Kidney epithelial cell (primary cell): ENCODE measurements at regions not wholly inside any gene's neighbourhood (a gene's known extent, or its start where the extent isn't known, plus 50 kb on each side); places are given as distances from the start of the nearest gene placed in this dataset.

ENCODE experiments used
- DNase-seq: peaks from one replicate; pipeline ENCODE4 v3.0.0-alpha.2; 2010; ENCODE audit warnings: low read depth
- H3K27me3 ChIP-seq: 2 replicates; pipeline ENCODE4 v1.6.0; 2011; ENCODE audit warnings: low read length; ENCODE audit not compliant: control insufficient read depth, insufficient read depth
- H3K36me3 ChIP-seq: 2 replicates; pipeline ENCODE4 v1.5.1; 2011; ENCODE audit warnings: low read length; ENCODE audit not compliant: control insufficient read depth, insufficient read depth
- H3K4me3 ChIP-seq: 2 replicates; pipeline ENCODE4 v1.5.1; 2011; ENCODE audit warnings: low read depth, mild to moderate bottlenecking, control low read depth, low read length
- CTCF ChIP-seq: IDR thresholded peaks from 2 replicates; pipeline ENCODE4 v1.5.1; 2011; ENCODE audit warnings: mild to moderate bottlenecking, moderate library complexity, low read length, control low read depth, inconsistent platforms; ENCODE audit not compliant: insufficient read depth, poor library complexity, severe bottlenecking

DNA sequence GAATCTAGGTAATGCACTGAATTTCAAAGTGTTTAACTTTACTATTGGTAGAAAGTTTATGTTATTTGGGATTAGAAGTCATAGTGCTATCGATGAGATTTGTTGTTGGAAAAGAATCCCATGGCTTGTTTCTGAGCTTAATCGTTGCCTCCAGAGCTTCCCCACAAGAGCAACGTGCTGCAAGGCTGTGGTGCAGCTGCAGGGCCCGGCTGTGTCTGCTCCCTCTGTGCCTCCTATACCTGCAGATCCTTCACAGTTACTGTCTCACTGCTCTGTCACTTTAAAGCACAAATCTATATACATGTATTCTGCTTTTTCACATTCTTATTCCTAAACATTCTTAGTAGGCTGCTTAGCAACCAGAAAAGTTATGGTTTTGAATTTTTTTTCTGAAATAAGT lies 826.6 kb upstream of the COBL start:
- Histone ChIP-seq H3K36me3 (no peaks in the 10 kb centered on the region), H3K27me3 (no peaks in the 10 kb centered on the region), H3K4me3 (no peak overlapping the region)
- no peak for TF ChIP-seq CTCF
- no peak for DNase-seq

- no peaks in the 10 kb centered on the region for H3K36me3 ChIP-seq
- H3K4me3 ChIP-seq, result no peak overlapping the region
- no peak for TF ChIP-seq CTCF
- H3K27me3 ChIP-seq, result no peaks in the 10 kb centered on the region
- no peak for DNase-seq
Observed at GRCh38 chr7:52140851-52141250, 824.2 kb upstream of the COBL start.

GRCh38 chr7:52135403-52135802 lies 818.8 kb upstream of the COBL start:
- no peaks in the 10 kb centered on the region for H3K27me3 ChIP-seq
- no peak for DNase-seq
- TF ChIP-seq CTCF, result no peak
- H3K36me3 ChIP-seq, result no peaks in the 10 kb centered on the region
- no peak overlapping the region for H3K4me3 ChIP-seq

DNA sequence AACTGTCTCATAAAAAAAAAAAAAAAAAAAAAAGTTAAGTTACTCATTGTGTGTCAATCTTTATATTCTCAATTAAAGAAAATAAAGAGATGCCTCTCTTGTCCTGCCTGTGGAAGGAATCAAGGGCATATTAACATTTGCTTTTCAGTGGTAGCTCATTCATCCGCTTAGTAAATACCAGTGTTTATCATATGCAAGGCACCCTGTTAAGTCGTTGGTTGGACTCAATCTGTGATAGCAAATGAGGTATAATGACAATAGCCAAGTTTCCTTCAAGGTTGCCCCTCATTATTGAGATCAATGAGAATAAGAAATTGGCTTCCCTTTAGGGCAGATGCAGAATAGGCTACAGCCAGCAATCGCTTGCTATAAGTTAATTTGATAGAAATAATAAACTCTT lies 812.7 kb upstream of the COBL start:
- no peaks in the 10 kb centered on the region for H3K36me3 ChIP-seq
- H3K4me3 ChIP-seq, result no peak overlapping the region
- no peaks in the 10 kb centered on the region for H3K27me3 ChIP-seq
- DNase-seq, result no peak
- no peak for TF ChIP-seq CTCF

GRCh38 chr7:52120912-52121311 lies 804.3 kb upstream of the COBL start:
- no peak for DNase-seq
- Histone ChIP-seq H3K36me3 (no peaks in the 10 kb centered on the region), H3K4me3 (no peak overlapping the region), H3K27me3 (no peaks in the 10 kb centered on the region)
- TF ChIP-seq CTCF, result no peak

GRCh38 chr7:52119537-52119936 lies 802.9 kb upstream of the COBL start:
- H3K36me3 ChIP-seq, result no peaks in the 10 kb centered on the region
- TF ChIP-seq CTCF, result no peak
- no peak for DNase-seq
- H3K4me3 ChIP-seq, result no peak overlapping the region
- H3K27me3 ChIP-seq, result no peaks in the 10 kb centered on the region
